SK-N-SH treated with all-trans-retinoic acid at 6 μM for 48 hours (cell line): ENCODE measurements at regions not wholly inside any gene's neighbourhood (a gene's known extent, or its start where the extent isn't known, plus 50 kb on each side); places are given as distances from the start of the nearest gene placed in this dataset.

ENCODE experiments used
- ARNTL ChIP-seq: fragments of 450-650 bp; formaldehyde crosslinking; IDR thresholded peaks from 2 replicates; pipeline ENCODE4 v1.5.0; 2020; ENCODE audit warnings: low read depth, mild to moderate bottlenecking, moderate library complexity, borderline replicate concordance
- TF ChIP-seq, protein P1 (sequence below): fragments of 250-450 bp; sonication (Bioruptor Pico); IDR thresholded peaks from 2 replicates; pipeline ENCODE4 v1.8.0; 2020; ENCODE audit warnings: mild to moderate bottlenecking, moderate library complexity, borderline replicate concordance
- TF ChIP-seq, protein P2 (sequence below): fragments of 250-450 bp; sonication (Bioruptor Pico); IDR thresholded peaks from 2 replicates; pipeline ENCODE4 v1.5.1; 2020; ENCODE audit warnings: low read depth, mild to moderate bottlenecking, moderate library complexity

DNA sequence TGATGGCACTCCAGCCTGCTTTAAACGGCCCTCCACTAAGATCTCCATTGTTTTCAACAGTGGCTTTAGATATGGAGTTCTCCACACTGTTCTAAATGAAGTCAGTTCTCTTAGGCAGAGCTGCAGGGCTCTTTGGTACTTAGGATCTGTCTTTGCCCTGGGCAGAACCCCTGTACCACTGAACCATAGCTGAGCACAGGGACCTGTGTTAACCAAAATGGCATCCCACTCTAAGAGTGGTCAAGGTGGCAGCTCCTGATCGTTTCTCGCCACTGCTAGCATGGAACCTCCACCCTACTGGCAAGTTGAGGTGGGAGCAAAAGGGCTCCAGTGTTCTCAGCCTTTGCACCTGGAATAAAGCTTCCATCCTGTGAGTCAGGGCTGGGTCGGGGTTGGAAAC, 186.7 kb downstream of the TM2D1 start:
- no peak for TF ChIP-seq ARNTL (CRISPR knock-in tag)
- TF ChIP-seq, protein P1, sequence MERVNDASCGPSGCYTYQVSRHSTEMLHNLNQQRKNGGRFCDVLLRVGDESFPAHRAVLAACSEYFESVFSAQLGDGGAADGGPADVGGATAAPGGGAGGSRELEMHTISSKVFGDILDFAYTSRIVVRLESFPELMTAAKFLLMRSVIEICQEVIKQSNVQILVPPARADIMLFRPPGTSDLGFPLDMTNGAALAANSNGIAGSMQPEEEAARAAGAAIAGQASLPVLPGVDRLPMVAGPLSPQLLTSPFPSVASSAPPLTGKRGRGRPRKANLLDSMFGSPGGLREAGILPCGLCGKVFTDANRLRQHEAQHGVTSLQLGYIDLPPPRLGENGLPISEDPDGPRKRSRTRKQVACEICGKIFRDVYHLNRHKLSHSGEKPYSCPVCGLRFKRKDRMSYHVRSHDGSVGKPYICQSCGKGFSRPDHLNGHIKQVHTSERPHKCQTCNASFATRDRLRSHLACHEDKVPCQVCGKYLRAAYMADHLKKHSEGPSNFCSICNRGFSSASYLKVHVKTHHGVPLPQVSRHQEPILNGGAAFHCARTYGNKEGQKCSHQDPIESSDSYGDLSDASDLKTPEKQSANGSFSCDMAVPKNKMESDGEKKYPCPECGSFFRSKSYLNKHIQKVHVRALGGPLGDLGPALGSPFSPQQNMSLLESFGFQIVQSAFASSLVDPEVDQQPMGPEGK (CRISPR knock-in tag), result no peak
- TF ChIP-seq, protein P2, sequence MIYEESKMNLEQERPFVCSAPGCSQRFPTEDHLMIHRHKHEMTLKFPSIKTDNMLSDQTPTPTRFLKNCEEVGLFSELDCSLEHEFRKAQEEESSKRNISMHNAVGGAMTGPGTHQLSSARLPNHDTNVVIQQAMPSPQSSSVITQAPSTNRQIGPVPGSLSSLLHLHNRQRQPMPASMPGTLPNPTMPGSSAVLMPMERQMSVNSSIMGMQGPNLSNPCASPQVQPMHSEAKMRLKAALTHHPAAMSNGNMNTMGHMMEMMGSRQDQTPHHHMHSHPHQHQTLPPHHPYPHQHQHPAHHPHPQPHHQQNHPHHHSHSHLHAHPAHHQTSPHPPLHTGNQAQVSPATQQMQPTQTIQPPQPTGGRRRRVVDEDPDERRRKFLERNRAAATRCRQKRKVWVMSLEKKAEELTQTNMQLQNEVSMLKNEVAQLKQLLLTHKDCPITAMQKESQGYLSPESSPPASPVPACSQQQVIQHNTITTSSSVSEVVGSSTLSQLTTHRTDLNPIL (CRISPR knock-in tag), result no peak
